Adrenal gland (tissue), 9 donors: ENCODE measurements at regions not wholly inside any gene's neighbourhood (a gene's known extent, or its start where the extent isn't known, plus 50 kb on each side); places are given as distances from the start of the nearest gene placed in this dataset.

Experiments used
- DNase-seq, 7 donors: peaks; one replicate each; pipeline ENCODE4 v3.0.0-alpha.2; 2019 to 2020
- H3K27ac ChIP-seq, 5 donors: fragments of 200-600 bp; sonication (generic) in 4 of 5; 1 replicate in 3 of 5; 2 replicates in 2 of 5; pipeline versions ENCODE4 v1.5.1 to v1.8.0; 2016 to 2020; ENCODE audit warnings: mild to moderate bottlenecking in 1 of 5
- H3K27me3 ChIP-seq: fragments of 200-600 bp; 2 replicates; pipeline ENCODE4 v1.8.0; 2021
- H3K36me3 ChIP-seq, 2 donors: fragments of 200-600 bp; replicated peaks in 1 of 2; 1 replicate in 1 of 2; 2 replicates in 1 of 2; pipeline versions ENCODE4 v1.5.1 to v1.8.0; 2018 to 2022
- H3K4me1 ChIP-seq, 2 donors: fragments of 200-600 bp; replicated peaks in 1 of 2; 1 replicate in 1 of 2; 2 replicates in 1 of 2; pipeline versions ENCODE4 v1.5.1 to v1.8.0; 2018 to 2021
- H3K4me3 ChIP-seq, 4 donors: fragments of 200-600 bp; sonication (generic) in 3 of 4; one replicate each; pipeline ENCODE4 v1.5.1; 2016 to 2018
- H3K9me3 ChIP-seq, 3 donors: fragments of 200-600 bp; sonication (generic) in 1 of 3; replicated peaks in 1 of 3; 1 replicate in 2 of 3; 2 replicates in 1 of 3; pipeline versions ENCODE4 v1.5.1 to v1.8.0; 2016 to 2021
- POLR2A ChIP-seq, 2 donors: fragments of 450-650 bp; IDR thresholded peaks; one replicate each; pipeline ENCODE4 v1.6.1; 2017; ENCODE audit warnings: antibody characterized with exemption in 2 of 2, mild to moderate bottlenecking in 2 of 2, moderate library complexity in 1 of 2
- WGBS, 4 donors: extraction: QIAGEN DNeasy Blood & Tissue Kit in 2 of 4; methylation state at CpG; one replicate each; pipeline versions ENCODE4 v1.1.5 to v1.1.7; 2013 to 2017; 5-methylcytosine and 5-hydroxymethylcytosine counted together
- intact Hi-C, 2 donors: fragments of 100-400 bp; cut with DNase I; formaldehyde crosslinking; loops; one replicate each; pipeline versions ENCODE4 v1.14.1 to v1.15.0; 2022 to 2023
- TF ChIP-seq, protein P1 (sequence below), 6 experiments: fragments of 450-650 bp in 4 of 6; fragments of 200-600 bp in 2 of 6; sonication (generic) in 1 of 6; IDR thresholded peaks; 1 replicate in 5 of 6; 2 replicates in 1 of 6; pipeline versions ENCODE4 v1.5.1 to v1.8.0; 2016 to 2021; ENCODE audit warnings: antibody characterized with exemption in 6 of 6, mild to moderate bottlenecking in 2 of 6, moderate library complexity in 1 of 6
- donor health status: healthy with polysubstance abuse.
- donor health status: Bipolar disorder and iron deficiency.
- donor health status: DM: yes; HTN: yes; CAD: no.
- donor health status: DM: no; HTN: no; CAD: no.
- donor health status: DM: no; HTN: no; CAD: no.

DNA sequence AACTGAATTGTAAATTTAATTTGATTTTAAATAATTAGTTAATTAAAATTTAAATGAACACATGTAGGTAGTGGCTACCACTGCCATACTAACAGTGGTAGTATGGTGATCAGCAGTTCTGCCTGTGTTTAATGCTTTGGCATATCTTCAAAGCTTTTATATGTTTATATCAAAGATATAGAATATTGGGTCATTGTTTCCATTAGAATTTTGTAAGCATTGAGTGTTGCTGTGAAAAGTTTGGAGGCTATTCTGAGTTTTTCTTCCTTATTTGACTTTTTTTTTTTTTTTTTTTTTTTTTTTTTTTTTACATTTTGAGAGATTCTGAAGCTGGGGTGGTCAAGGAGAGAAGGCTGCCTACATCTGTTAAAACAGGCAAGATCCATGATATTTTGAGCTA is 134.2 kb downstream of the SPATA31D1 start:
- TF ChIP-seq, protein P1, sequence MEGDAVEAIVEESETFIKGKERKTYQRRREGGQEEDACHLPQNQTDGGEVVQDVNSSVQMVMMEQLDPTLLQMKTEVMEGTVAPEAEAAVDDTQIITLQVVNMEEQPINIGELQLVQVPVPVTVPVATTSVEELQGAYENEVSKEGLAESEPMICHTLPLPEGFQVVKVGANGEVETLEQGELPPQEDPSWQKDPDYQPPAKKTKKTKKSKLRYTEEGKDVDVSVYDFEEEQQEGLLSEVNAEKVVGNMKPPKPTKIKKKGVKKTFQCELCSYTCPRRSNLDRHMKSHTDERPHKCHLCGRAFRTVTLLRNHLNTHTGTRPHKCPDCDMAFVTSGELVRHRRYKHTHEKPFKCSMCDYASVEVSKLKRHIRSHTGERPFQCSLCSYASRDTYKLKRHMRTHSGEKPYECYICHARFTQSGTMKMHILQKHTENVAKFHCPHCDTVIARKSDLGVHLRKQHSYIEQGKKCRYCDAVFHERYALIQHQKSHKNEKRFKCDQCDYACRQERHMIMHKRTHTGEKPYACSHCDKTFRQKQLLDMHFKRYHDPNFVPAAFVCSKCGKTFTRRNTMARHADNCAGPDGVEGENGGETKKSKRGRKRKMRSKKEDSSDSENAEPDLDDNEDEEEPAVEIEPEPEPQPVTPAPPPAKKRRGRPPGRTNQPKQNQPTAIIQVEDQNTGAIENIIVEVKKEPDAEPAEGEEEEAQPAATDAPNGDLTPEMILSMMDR (IDR thresholded peaks at IDR 0.05): no peak
- no peak for TF ChIP-seq POLR2A (IDR thresholded peaks at IDR 0.05)
- Histone ChIP-seq H3K27ac (no peak overlapping the region), H3K9me3 (no peaks in the 10 kb centered on the region), H3K4me1 (no peaks in the 10 kb centered on the region), H3K36me3 (no peaks in the 10 kb centered on the region), H3K4me3 (no peak overlapping the region), H3K27me3 (no peaks in the 10 kb centered on the region)
- no peak for DNase-seq
- intact Hi-C loops: no loop called here

DNA sequence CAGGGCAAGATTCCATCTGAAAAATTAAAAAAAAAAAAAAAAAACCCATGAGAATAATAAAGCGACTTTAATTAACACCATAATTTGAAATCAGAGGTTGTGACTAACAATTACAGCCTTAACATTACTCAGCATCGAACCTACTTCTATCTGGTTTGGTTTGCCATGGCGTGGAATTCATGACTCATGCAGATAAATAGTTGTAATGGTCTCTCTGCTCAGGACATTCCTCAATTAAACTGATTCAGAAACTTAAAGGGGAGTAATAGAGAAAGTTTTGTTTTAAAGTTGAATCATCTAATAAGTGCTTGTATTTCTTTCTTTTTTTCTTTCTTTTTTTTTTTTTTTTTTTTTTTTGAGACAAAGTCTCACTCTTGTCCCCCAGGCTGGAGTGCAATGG is 135.5 kb downstream of the SPATA31D1 start:
- H3K4me1 ChIP-seq: no peaks in the 10 kb centered on the region
- DNase-seq: peak in 1 of 7 donors; percentile 14
- WGBS, 4 donors: 73 to 81% (median 75%) methylated on average over 3 of the region's 3 CpGs
- H3K9me3 ChIP-seq: no peaks in the 10 kb centered on the region
- no peak for TF ChIP-seq POLR2A (IDR thresholded peaks at IDR 0.05)
- TF ChIP-seq, protein P1 (IDR thresholded peaks at IDR 0.05): no peak
- no peak overlapping the region for H3K4me3 ChIP-seq
- intact Hi-C loops: no loop called here
- H3K27me3 ChIP-seq: no peaks in the 10 kb centered on the region
- no peak overlapping the region for H3K27ac ChIP-seq
- no peaks in the 10 kb centered on the region for H3K36me3 ChIP-seq

DNA sequence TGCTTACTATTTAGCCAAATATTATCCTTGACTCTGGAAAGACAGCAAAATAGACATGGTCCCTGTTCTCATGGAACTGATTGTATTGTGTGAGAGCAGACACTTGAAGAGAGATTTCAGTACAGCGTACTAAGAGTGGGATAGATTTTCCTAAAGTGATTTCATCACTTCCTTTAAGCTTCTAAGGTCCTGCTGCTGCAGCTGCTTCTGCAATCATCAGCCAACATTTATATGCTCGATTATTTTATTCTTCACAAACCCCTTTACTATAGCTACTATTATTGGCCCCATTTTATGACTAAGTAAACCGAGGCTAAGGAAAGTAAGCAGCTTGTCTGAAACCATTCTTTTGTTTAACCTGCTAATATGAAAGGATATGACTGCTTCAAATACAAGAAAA is 137.7 kb downstream of the SPATA31D1 start:
- 60 to 70% (median 65%) methylated on average over 3 of the region's 3 CpGs for WGBS, 4 donors
- Histone ChIP-seq H3K36me3 (no peaks in the 10 kb centered on the region), H3K27me3 (no peaks in the 10 kb centered on the region), H3K9me3 (no peaks in the 10 kb centered on the region), H3K27ac (no peak overlapping the region), H3K4me1 (no peaks in the 10 kb centered on the region), H3K4me3 (no peak overlapping the region)
- no peak for TF ChIP-seq POLR2A (IDR thresholded peaks at IDR 0.05)
- TF ChIP-seq, protein P1 (IDR thresholded peaks at IDR 0.05): no peak
- no peak for DNase-seq
- intact Hi-C loops: no loop called here

DNA sequence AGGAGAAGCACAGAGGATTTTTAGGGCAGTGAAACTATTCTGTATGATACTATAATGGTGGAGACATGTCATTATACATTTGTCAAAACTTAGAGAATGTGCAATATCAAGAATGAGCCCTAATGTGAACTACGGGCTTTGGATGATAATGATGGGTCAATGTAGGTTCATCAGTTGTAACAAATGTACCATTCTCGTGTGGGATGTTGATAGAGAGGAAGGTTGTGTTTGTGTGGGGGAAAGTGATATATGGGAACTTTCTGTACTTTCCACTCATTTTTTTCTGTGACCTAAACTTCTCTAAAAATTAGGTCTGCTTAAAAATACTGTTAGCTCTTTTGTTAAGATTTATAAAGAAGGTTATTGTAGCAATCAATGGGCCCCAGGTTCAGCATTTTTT is 138.9 kb downstream of the SPATA31D1 start:
- Histone ChIP-seq H3K27me3 (no peaks in the 10 kb centered on the region), H3K4me3 (no peak overlapping the region), H3K36me3 (no peaks in the 10 kb centered on the region), H3K4me1 (no peaks in the 10 kb centered on the region), H3K27ac (no peak overlapping the region), H3K9me3 (no peaks in the 10 kb centered on the region)
- WGBS, 4 donors: 40 to 75% (median 67%) methylated on average over 2 of the region's 2 CpGs
- TF ChIP-seq, protein P1 (IDR thresholded peaks at IDR 0.05): no peak
- no peak for TF ChIP-seq POLR2A (IDR thresholded peaks at IDR 0.05)
- DNase-seq: no peak
- intact Hi-C loops: no loop called here
